ENCODE measurements at regions not wholly inside any gene's neighbourhood (a gene's known extent, or its start where the extent isn't known, plus 50 kb on each side); places are given as distances from the start of the nearest gene placed in this dataset.

DNA sequence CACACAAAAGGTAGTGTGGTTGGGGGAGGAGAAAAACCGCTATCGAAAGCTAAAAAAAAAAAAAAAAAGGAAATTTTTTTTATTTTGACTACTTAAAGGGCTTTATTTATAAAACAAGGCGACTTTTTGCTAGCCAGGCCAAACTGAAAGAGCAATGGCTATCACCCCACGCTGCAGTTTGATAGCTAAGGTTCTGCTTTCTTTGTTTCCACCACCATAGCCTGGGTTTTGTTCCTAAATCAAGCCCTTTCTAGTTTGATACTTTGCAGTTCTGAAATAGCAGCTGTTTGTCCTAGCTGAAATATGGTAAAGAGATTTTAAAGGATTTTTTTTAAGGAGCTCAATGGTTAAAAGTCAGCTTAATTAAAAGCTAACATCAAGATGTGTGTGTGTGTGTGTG, 67.4 kb upstream of the ABCA12 start:
- TF ChIP-seq, protein P1, sequence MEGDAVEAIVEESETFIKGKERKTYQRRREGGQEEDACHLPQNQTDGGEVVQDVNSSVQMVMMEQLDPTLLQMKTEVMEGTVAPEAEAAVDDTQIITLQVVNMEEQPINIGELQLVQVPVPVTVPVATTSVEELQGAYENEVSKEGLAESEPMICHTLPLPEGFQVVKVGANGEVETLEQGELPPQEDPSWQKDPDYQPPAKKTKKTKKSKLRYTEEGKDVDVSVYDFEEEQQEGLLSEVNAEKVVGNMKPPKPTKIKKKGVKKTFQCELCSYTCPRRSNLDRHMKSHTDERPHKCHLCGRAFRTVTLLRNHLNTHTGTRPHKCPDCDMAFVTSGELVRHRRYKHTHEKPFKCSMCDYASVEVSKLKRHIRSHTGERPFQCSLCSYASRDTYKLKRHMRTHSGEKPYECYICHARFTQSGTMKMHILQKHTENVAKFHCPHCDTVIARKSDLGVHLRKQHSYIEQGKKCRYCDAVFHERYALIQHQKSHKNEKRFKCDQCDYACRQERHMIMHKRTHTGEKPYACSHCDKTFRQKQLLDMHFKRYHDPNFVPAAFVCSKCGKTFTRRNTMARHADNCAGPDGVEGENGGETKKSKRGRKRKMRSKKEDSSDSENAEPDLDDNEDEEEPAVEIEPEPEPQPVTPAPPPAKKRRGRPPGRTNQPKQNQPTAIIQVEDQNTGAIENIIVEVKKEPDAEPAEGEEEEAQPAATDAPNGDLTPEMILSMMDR (conservative IDR thresholded peaks at IDR 0.05 in 1 of 2, IDR thresholded peaks at IDR 0.05 in 1 of 2; ENCODE audit: extremely low read depth in 1 of 2, insufficient read depth in 1 of 2, low read depth in 1 of 2, low read length in 2 of 2) = no peak
- TF ChIP-seq EZH2 (IDR thresholded peaks at IDR 0.05; ENCODE audit: borderline replicate concordance, low read length) = no peak
